Esophagus muscularis mucosa (tissue), 4 donors: ENCODE measurements at regions not wholly inside any gene's neighbourhood (a gene's known extent, or its start where the extent isn't known, plus 50 kb on each side); places are given as distances from the start of the nearest gene placed in this dataset.
A peak's percentile ranks its signal among the peaks of the same experiment; 100 is the strongest.

Experiments used
- DNase-seq: peaks from one replicate; pipeline ENCODE4 v3.0.0-alpha.2; 2017; ENCODE audit errors: extremely low spot score
- H3K27ac ChIP-seq, 4 donors: fragments of 200-600 bp; sonication (generic); replicated peaks in 1 of 4; 1 replicate in 3 of 4; 2 replicates in 1 of 4; pipeline ENCODE4 v1.5.1; 2016 to 2019; ENCODE audit warnings: mild to moderate bottlenecking in 1 of 4
- H3K27me3 ChIP-seq, 4 donors: fragments of 200-600 bp; sonication (generic); one replicate each; pipeline versions ENCODE4 v1.5.1 to v1.6.0; 2016 to 2019
- H3K36me3 ChIP-seq, 4 donors: fragments of 200-600 bp; sonication (generic); one replicate each; pipeline ENCODE4 v1.5.1; 2016 to 2019
- H3K4me1 ChIP-seq, 4 donors: fragments of 200-600 bp; sonication (generic); one replicate each; pipeline ENCODE4 v1.5.1; 2016 to 2019
- H3K4me3 ChIP-seq, 4 donors: fragments of 200-600 bp; sonication (generic); 1 replicate in 2 of 4; 2 replicates in 2 of 4; pipeline ENCODE4 v1.5.1; 2016 to 2019; ENCODE audit warnings: mild to moderate bottlenecking in 4 of 4, moderate library complexity in 1 of 4
- H3K9me3 ChIP-seq, 4 donors: fragments of 200-600 bp; sonication (generic); 1 replicate in 3 of 4; 2 replicates in 1 of 4; pipeline ENCODE4 v1.5.1; 2016 to 2019
- CTCF ChIP-seq, 3 experiments: fragments of 200-600 bp in 2 of 3; fragments of 450-650 bp in 1 of 3; sonication (generic) in 2 of 3; IDR thresholded peaks; one replicate each; pipeline ENCODE4 v1.5.1; 2017 to 2019; ENCODE audit warnings: antibody characterized with exemption in 3 of 3, mild to moderate bottlenecking in 2 of 3, moderate library complexity in 1 of 3
- EP300 ChIP-seq: sonication (generic); formaldehyde crosslinking; IDR thresholded peaks from one replicate; pipeline ENCODE4 v1.6.1; 2017; ENCODE audit warnings: antibody characterized with exemption
- POLR2A ChIP-seq: fragments of 450-650 bp; IDR thresholded peaks from one replicate; pipeline ENCODE4 v1.6.1; 2017; ENCODE audit warnings: antibody characterized with exemption, moderate library complexity, mild to moderate bottlenecking, low read depth
- POLR2AphosphoS5 ChIP-seq, 2 donors: sonication (generic); formaldehyde crosslinking; IDR thresholded peaks; one replicate each; pipeline ENCODE4 v1.6.1; 2017; ENCODE audit warnings: antibody characterized with exemption in 2 of 2
- WGBS: methylation state at CpG from one replicate; pipeline ENCODE4 v1.1.5; 2018; 5-methylcytosine and 5-hydroxymethylcytosine counted together
- intact Hi-C: fragments of 100-400 bp; cut with DNase I; formaldehyde crosslinking; loops from one replicate; pipeline ENCODE4 v1.15.1; 2023

GRCh38 chrX:45850197-45850774 is 649.6 kb upstream of the DIPK2B start:
- WGBS: 41% methylated on average over 22 of the region's 28 CpGs
- TF ChIP-seq POLR2AphosphoS5 (IDR thresholded peaks at IDR 0.05) (no peak), POLR2A (no peak), EP300 (no peak), CTCF (IDR thresholded peaks at IDR 0.05) (no peak)
- Histone ChIP-seq H3K9me3 (no peaks in the 10 kb centered on the region), H3K4me3 (peak overlapping the region; percentile 58 to 69 (median 62)), H3K36me3 (no peaks in the 10 kb centered on the region), H3K27ac (peak overlapping the region in 1 of 4 donors; percentile 22), H3K27me3 (peaks cover 0 to 6% (median 0%) of the 10 kb centered on the region in 4 donors), H3K4me1 (peaks cover 0 to 4% (median 2%) of the 10 kb centered on the region in 4 donors)
- intact Hi-C loops: no loop called here
- DNase-seq: no peak

- no peak for TF ChIP-seq EP300
- peak in 1 of 3 experiments; percentile 21 for TF ChIP-seq CTCF (IDR thresholded peaks at IDR 0.05)
- WGBS: 40% methylated on average over 9 of the region's 9 CpGs
- Histone ChIP-seq H3K27me3 (peaks cover 0 to 6% (median 0%) of the 10 kb centered on the region in 4 donors), H3K36me3 (no peaks in the 10 kb centered on the region), H3K27ac (no peak overlapping the region), H3K4me3 (peak overlapping the region; percentile 58 to 69 (median 62)), H3K4me1 (peaks cover 0 to 4% (median 2%) of the 10 kb centered on the region in 4 donors), H3K9me3 (no peaks in the 10 kb centered on the region)
- intact Hi-C loops: no loop called here
- no peak for DNase-seq
These were observed 648.7 kb upstream of the DIPK2B start for GRCh38 chrX:45849261-45849862.

- intact Hi-C loops: no loop called here
- no peaks in the 10 kb centered on the region for H3K9me3 ChIP-seq
- TF ChIP-seq POLR2A (no peak), CTCF (IDR thresholded peaks at IDR 0.05) (no peak), POLR2AphosphoS5 (IDR thresholded peaks at IDR 0.05) (no peak), EP300 (no peak)
- H3K36me3 ChIP-seq: no peaks in the 10 kb centered on the region
- no peak for DNase-seq
- H3K4me3 ChIP-seq: no peak overlapping the region
- no peak overlapping the region for H3K27ac ChIP-seq
- peaks cover 0 to 6% (median 0%) of the 10 kb centered on the region in 4 donors for H3K27me3 ChIP-seq
- WGBS: 90% methylated on average over 5 of the region's 5 CpGs
- peaks cover 0 to 4% (median 2%) of the 10 kb centered on the region in 4 donors for H3K4me1 ChIP-seq
These were observed 647.3 kb upstream of the DIPK2B start for GRCh38 chrX:45847961-45848360.

- Histone ChIP-seq H3K36me3 (no peaks in the 10 kb centered on the region), H3K27me3 (peaks cover 0 to 6% (median 0%) of the 10 kb centered on the region in 4 donors), H3K9me3 (no peaks in the 10 kb centered on the region), H3K27ac (no peak overlapping the region), H3K4me3 (no peak overlapping the region), H3K4me1 (peaks cover 0 to 6% (median 2%) of the 10 kb centered on the region in 4 donors)
- 91% methylated on average over 5 of the region's 5 CpGs for WGBS
- TF ChIP-seq EP300 (no peak), CTCF (IDR thresholded peaks at IDR 0.05) (no peak), POLR2A (no peak), POLR2AphosphoS5 (IDR thresholded peaks at IDR 0.05) (no peak)
- intact Hi-C loops: no loop called here
- DNase-seq: no peak
These were observed 645.7 kb upstream of the DIPK2B start for GRCh38 chrX:45846328-45846727.
